ENCODE measurements at regions not wholly inside any gene's neighbourhood (a gene's known extent, or its start where the extent isn't known, plus 50 kb on each side); places are given as distances from the start of the nearest gene placed in this dataset.

- DNase-seq, result no peak
- Histone ChIP-seq H3K56ac (ENCODE audit: extremely low read depth, insufficient read depth, low read length) (no peak overlapping the region), H3K4me1 (ENCODE audit: control insufficient read depth, insufficient read depth, low read length) (no peaks in the 10 kb centered on the region), H3K27ac (ENCODE audit: insufficient read depth, low read length) (no peak overlapping the region), H3K9me1 (ENCODE audit: insufficient read depth, low read length) (no peaks in the 10 kb centered on the region), H4K91ac (ENCODE audit: insufficient read depth, low read depth, low read length) (no peak overlapping the region), H3K27me3 (ENCODE audit: control insufficient read depth, insufficient read depth, low read length) (no peaks in the 10 kb centered on the region), H3K18ac (ENCODE audit: low read depth, low read length) (no peak overlapping the region), H2AK9ac (replicated peaks; ENCODE audit: low read depth, low read length, poor library complexity) (no peak overlapping the region), H2AFZ (replicated peaks; ENCODE audit: low read length, poor library complexity) (no peak overlapping the region), H3K4me3 (ENCODE audit: insufficient read depth, low read depth, low read length) (no peak overlapping the region), H4K5ac (ENCODE audit: low read depth, low read length) (no peak overlapping the region), H3K36me3 (ENCODE audit: control insufficient read depth, insufficient read depth, low read length) (no peaks in the 10 kb centered on the region), H2BK15ac (ENCODE audit: low read depth, low read length) (no peak overlapping the region), H3K23ac (ENCODE audit: low read depth, low read length) (no peak overlapping the region), H2BK120ac (ENCODE audit: low read depth, low read length) (no peak overlapping the region), H4K20me1 (ENCODE audit: insufficient read depth, low read length) (no peaks in the 10 kb centered on the region), H3K14ac (replicated peaks; ENCODE audit: low read depth, low read length) (no peak overlapping the region), H2BK20ac (ENCODE audit: low read depth, low read length) (no peak overlapping the region), H3K4me2 (ENCODE audit: low read depth, low read length) (no peak overlapping the region), H3K9ac (ENCODE audit: low read depth, low read length) (no peak overlapping the region), H4K8ac (ENCODE audit: low read depth in 2 of 2, low read length in 2 of 2) (no peak overlapping the region), H3K9me3 (ENCODE audit: control insufficient read depth, insufficient read depth, low read length) (peaks cover 5% of the 10 kb centered on the region; the same call in 1 of the 2 replicates), H3K79me1 (ENCODE audit: low read depth in 1 of 2, low read length in 2 of 2) (no peaks in the 10 kb centered on the region), H3K4ac (ENCODE audit: low read depth, low read length) (no peak overlapping the region), H2AK5ac (ENCODE audit: low read depth, low read length) (no peak overlapping the region), H2BK5ac (ENCODE audit: low read depth, low read length, poor library complexity, severe bottlenecking) (no peak overlapping the region)
- dilution Hi-C loops (cut with HindIII; ENCODE audit: low sequenced_read_pairs, unreplicated experiment), result no loop called here
- no TSS peak for BruUV-seq (replicated peaks)
- ChIA-PET POLR2A (ENCODE audit: unreplicated experiment) (no interaction called here), CTCF (no interaction called here)
- intact Hi-C loops (cut with micrococcal nuclease), result no loop called here
- in situ Hi-C loops (cut with MboI; ENCODE audit: low sequenced_read_pairs), result no loop called here
- ATAC-seq (ENCODE audit: low read depth), result no peak
- TF ChIP-seq CTCF (conservative IDR thresholded peaks at IDR 0.05; ENCODE audit: low read depth, low read length), result no peak
- no peak for TF ChIP-seq CHD1 (IDR thresholded peaks at IDR 0.05; ENCODE audit: low read depth, low read length)
- TF ChIP-seq MXI1 (IDR thresholded peaks at IDR 0.05; ENCODE audit: borderline replicate concordance, low read depth, low read length), result no peak
These were observed 910.4 kb downstream of the RAB28 start for GRCh38 chr4:12573716-12574115.
